D721Med (cell line): ENCODE measurements at regions not wholly inside any gene's neighbourhood (a gene's known extent, or its start where the extent isn't known, plus 50 kb on each side); places are given as distances from the start of the nearest gene placed in this dataset.
"Not testable (repeated sequence)": the region's sequence is repeated elsewhere in the genome, so short reads cannot be mapped to it uniquely, and the experiment has no call there.

Experiments
- DNase-seq: peaks from one replicate; pipeline ENCODE4 v3.0.0; 2011; ENCODE audit warnings: low spot score; ENCODE audit not compliant: insufficient read length
- FAIRE-seq: peaks from 2 replicates; lab custom pipeline; 2011; peaks lifted over from hg19 to GRCh38; lab: Jason Lieb, UNC
- CTCF ChIP-seq: IDR thresholded peaks from 2 replicates; pipeline ENCODE4 v1.5.1; 2012; ENCODE audit warnings: mild to moderate bottlenecking, control low read depth; ENCODE audit not compliant: insufficient read depth; ENCODE audit errors: missing control alignments

- no peak for DNase-seq
Measured at GRCh38 chr6:144566868-144567615, 281.9 kb downstream of the UTRN start.

GRCh38 chr6:144568241-144568640, 283.1 kb downstream of the UTRN start:
- DNase-seq: no peak
- no peak for TF ChIP-seq CTCF
- FAIRE-seq: no peak

More at GRCh38 chr6:144566868-144567615, 281.9 kb downstream of the UTRN start:
- TF ChIP-seq CTCF: no peak
- FAIRE-seq: no peak

GRCh38 chr6:144572541-144572940, 287.4 kb downstream of the UTRN start:
- not testable (repeated sequence) for FAIRE-seq, DNase-seq

- DNase-seq (no peak), FAIRE-seq (no peak)
- TF ChIP-seq CTCF: no peak
Measured at GRCh38 chr6:144574796-144575195, 289.7 kb downstream of the UTRN start.

- DNase-seq: no peak
- FAIRE-seq: no peak
- TF ChIP-seq CTCF: no peak
Measured at GRCh38 chr6:144575327-144575726, 290.2 kb downstream of the UTRN start.

- TF ChIP-seq CTCF: no peak
- DNase-seq (no peak), FAIRE-seq (no peak)
Measured at GRCh38 chr6:144576871-144577270, 291.7 kb downstream of the UTRN start.

- TF ChIP-seq CTCF: no peak
- DNase-seq (no peak), FAIRE-seq (no peak)
Measured at GRCh38 chr6:144578385-144579350, 293.5 kb downstream of the UTRN start.
